ENCODE measurements at regions not wholly inside any gene's neighbourhood (a gene's known extent, or its start where the extent isn't known, plus 50 kb on each side); places are given as distances from the start of the nearest gene placed in this dataset.
"Not testable (repeated sequence)": the region's sequence is repeated elsewhere in the genome, so short reads cannot be mapped to it uniquely, and the experiment has no call there.

- H3K79me2 ChIP-seq (ENCODE audit: insufficient read depth, low read length); H3K27me3 ChIP-seq (ENCODE audit: insufficient read depth, low read length); H3K4me3 ChIP-seq (ENCODE audit: insufficient read depth, low read length); H3K4me1 ChIP-seq (ENCODE audit: insufficient read depth, low read length); H3K4me2 ChIP-seq (ENCODE audit: insufficient read depth, low read length); H3K36me3 ChIP-seq (ENCODE audit: insufficient read depth, low read length); DNase-seq (ENCODE audit: insufficient read length, low spot score, missing footprints); H3K27ac ChIP-seq (ENCODE audit: low read depth, low read length); H2AFZ ChIP-seq (ENCODE audit: low read length); H4K20me1 ChIP-seq (ENCODE audit: insufficient read depth, low read length): not testable (repeated sequence)
- peaks cover 20% of the 10 kb centered on the region for H3K9me3 ChIP-seq (ENCODE audit: low read depth, low read length)
Observed at GRCh38 chr16:34063498-34064157, 604.2 kb downstream of the TP53TG3F start.

GRCh38 chr16:34064602-34065001, 605.2 kb downstream of the TP53TG3F start:
- not testable (repeated sequence) for H3K27ac ChIP-seq (ENCODE audit: low read depth, low read length); H3K79me2 ChIP-seq (ENCODE audit: insufficient read depth, low read length); H2AFZ ChIP-seq (ENCODE audit: low read length); H3K4me2 ChIP-seq (ENCODE audit: insufficient read depth, low read length); H3K4me1 ChIP-seq (ENCODE audit: insufficient read depth, low read length); H3K27me3 ChIP-seq (ENCODE audit: insufficient read depth, low read length); DNase-seq (ENCODE audit: insufficient read length, low spot score, missing footprints); H3K4me3 ChIP-seq (ENCODE audit: insufficient read depth, low read length); H4K20me1 ChIP-seq (ENCODE audit: insufficient read depth, low read length); H3K36me3 ChIP-seq (ENCODE audit: insufficient read depth, low read length)
- peaks cover 20% of the 10 kb centered on the region for H3K9me3 ChIP-seq (ENCODE audit: low read depth, low read length)

- H3K4me2 ChIP-seq (ENCODE audit: insufficient read depth, low read length); H3K36me3 ChIP-seq (ENCODE audit: insufficient read depth, low read length); H3K4me1 ChIP-seq (ENCODE audit: insufficient read depth, low read length); DNase-seq (ENCODE audit: insufficient read length, low spot score, missing footprints); H3K79me2 ChIP-seq (ENCODE audit: insufficient read depth, low read length); H3K4me3 ChIP-seq (ENCODE audit: insufficient read depth, low read length); H3K27ac ChIP-seq (ENCODE audit: low read depth, low read length); H3K9me3 ChIP-seq (ENCODE audit: low read depth, low read length); H4K20me1 ChIP-seq (ENCODE audit: insufficient read depth, low read length); H3K27me3 ChIP-seq (ENCODE audit: insufficient read depth, low read length); H2AFZ ChIP-seq (ENCODE audit: low read length): not testable (repeated sequence)
Observed at GRCh38 chr16:34069731-34070130, 610.3 kb downstream of the TP53TG3F start.

DNA sequence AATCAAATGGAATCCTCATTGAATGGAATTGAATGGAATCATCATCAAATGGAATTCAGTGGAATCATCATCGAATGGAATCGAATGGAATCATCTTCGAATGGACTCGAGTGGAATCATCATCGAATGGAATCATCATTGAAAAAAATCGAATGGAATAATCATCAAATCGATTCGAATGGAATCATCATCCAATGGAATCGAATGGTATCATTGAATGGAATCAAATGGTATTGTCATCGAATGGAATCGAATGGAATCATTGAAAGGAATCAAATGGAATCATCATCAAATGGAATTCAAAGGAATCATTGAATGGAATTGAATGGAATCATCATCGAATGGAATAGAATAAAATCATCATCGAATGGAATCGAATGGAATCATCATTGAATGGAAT, 619.3 kb downstream of the TP53TG3F start:
- H4K20me1 ChIP-seq (ENCODE audit: insufficient read depth, low read length), result no peaks in the 10 kb centered on the region
- H3K79me2 ChIP-seq (ENCODE audit: insufficient read depth, low read length), result no peaks in the 10 kb centered on the region
- H3K27me3 ChIP-seq (ENCODE audit: insufficient read depth, low read length), result no peaks in the 10 kb centered on the region
- no peak overlapping the region for H3K4me3 ChIP-seq (ENCODE audit: insufficient read depth, low read length)
- TF ChIP-seq, protein P1, sequence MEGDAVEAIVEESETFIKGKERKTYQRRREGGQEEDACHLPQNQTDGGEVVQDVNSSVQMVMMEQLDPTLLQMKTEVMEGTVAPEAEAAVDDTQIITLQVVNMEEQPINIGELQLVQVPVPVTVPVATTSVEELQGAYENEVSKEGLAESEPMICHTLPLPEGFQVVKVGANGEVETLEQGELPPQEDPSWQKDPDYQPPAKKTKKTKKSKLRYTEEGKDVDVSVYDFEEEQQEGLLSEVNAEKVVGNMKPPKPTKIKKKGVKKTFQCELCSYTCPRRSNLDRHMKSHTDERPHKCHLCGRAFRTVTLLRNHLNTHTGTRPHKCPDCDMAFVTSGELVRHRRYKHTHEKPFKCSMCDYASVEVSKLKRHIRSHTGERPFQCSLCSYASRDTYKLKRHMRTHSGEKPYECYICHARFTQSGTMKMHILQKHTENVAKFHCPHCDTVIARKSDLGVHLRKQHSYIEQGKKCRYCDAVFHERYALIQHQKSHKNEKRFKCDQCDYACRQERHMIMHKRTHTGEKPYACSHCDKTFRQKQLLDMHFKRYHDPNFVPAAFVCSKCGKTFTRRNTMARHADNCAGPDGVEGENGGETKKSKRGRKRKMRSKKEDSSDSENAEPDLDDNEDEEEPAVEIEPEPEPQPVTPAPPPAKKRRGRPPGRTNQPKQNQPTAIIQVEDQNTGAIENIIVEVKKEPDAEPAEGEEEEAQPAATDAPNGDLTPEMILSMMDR (IDR thresholded peaks at IDR 0.05; ENCODE audit: extremely low read depth, low read depth, low read length), result no peak
- H2AFZ ChIP-seq (ENCODE audit: low read length), result no peak overlapping the region
- H3K4me2 ChIP-seq (ENCODE audit: insufficient read depth, low read length), result no peak overlapping the region
- H3K9me3 ChIP-seq (ENCODE audit: low read depth, low read length), result peaks cover 12% of the 10 kb centered on the region
- H3K27ac ChIP-seq (ENCODE audit: low read depth, low read length), result no peak overlapping the region
- no peaks in the 10 kb centered on the region for H3K36me3 ChIP-seq (ENCODE audit: insufficient read depth, low read length)
- DNase-seq (ENCODE audit: insufficient read length, low spot score, missing footprints), result no peak
- no peaks in the 10 kb centered on the region for H3K4me1 ChIP-seq (ENCODE audit: insufficient read depth, low read length)

DNA sequence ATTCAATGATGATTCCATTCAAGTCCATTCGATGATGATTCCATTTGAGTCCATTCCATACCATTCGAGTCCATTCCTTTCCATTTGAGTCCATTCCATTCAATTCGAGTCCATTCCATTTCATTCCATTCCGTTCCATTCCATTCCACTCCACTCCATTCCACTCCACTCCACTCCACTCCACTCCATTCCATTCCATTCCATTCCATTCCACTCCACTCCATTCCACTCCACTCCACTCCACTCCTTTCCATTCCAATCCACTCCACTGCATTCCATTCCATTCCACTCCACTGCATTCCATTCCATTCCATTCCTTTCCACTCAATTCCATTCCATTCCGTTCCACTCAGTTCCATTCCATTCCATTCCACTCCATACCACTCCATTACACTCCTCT, 625.6 kb downstream of the TP53TG3F start:
- not testable (repeated sequence) for H3K4me2 ChIP-seq (ENCODE audit: insufficient read depth, low read length); DNase-seq (ENCODE audit: insufficient read length, low spot score, missing footprints); H3K4me3 ChIP-seq (ENCODE audit: insufficient read depth, low read length); H2AFZ ChIP-seq (ENCODE audit: low read length); H3K36me3 ChIP-seq (ENCODE audit: insufficient read depth, low read length); H3K27me3 ChIP-seq (ENCODE audit: insufficient read depth, low read length); H3K79me2 ChIP-seq (ENCODE audit: insufficient read depth, low read length); H3K9me3 ChIP-seq (ENCODE audit: low read depth, low read length); H4K20me1 ChIP-seq (ENCODE audit: insufficient read depth, low read length); H3K27ac ChIP-seq (ENCODE audit: low read depth, low read length); H3K4me1 ChIP-seq (ENCODE audit: insufficient read depth, low read length)

GRCh38 chr16:34095006-34095405, 635.6 kb downstream of the TP53TG3F start:
- not testable (repeated sequence) for H2AFZ ChIP-seq (ENCODE audit: low read length); H3K36me3 ChIP-seq (ENCODE audit: insufficient read depth, low read length)

DNA sequence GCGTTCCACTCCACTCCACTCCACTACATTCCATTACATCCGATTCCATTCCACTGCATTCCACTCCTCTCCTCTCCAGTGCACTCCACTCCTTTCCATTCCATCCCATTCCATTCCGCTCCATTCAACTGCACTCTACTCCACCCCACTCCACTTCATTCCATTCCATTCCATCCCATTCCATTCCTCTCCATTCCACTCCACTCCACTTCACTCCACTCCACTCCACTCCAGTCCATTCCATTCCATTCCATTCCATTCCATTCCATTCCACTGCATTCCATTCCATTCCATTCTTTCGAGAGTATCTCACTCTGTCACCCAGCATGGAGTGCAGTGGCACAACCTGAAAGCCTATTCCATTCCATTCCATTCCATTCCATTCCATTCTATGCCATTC, 637.5 kb downstream of the TP53TG3F start:
- not testable (repeated sequence) for H3K4me1 ChIP-seq (ENCODE audit: insufficient read depth, low read length); DNase-seq (ENCODE audit: insufficient read length, low spot score, missing footprints); H2AFZ ChIP-seq (ENCODE audit: low read length); H4K20me1 ChIP-seq (ENCODE audit: insufficient read depth, low read length); H3K36me3 ChIP-seq (ENCODE audit: insufficient read depth, low read length); H3K4me3 ChIP-seq (ENCODE audit: insufficient read depth, low read length); H3K79me2 ChIP-seq (ENCODE audit: insufficient read depth, low read length); H3K4me2 ChIP-seq (ENCODE audit: insufficient read depth, low read length); H3K27ac ChIP-seq (ENCODE audit: low read depth, low read length); H3K27me3 ChIP-seq (ENCODE audit: insufficient read depth, low read length)
- H3K9me3 ChIP-seq (ENCODE audit: low read depth, low read length), result peaks cover 15% of the 10 kb centered on the region

More at GRCh38 chr16:34095006-34095405, 635.6 kb downstream of the TP53TG3F start:
- not testable (repeated sequence) for H3K4me3 ChIP-seq (ENCODE audit: insufficient read depth, low read length); H4K20me1 ChIP-seq (ENCODE audit: insufficient read depth, low read length); H3K4me2 ChIP-seq (ENCODE audit: insufficient read depth, low read length); DNase-seq (ENCODE audit: insufficient read length, low spot score, missing footprints); H3K79me2 ChIP-seq (ENCODE audit: insufficient read depth, low read length); H3K4me1 ChIP-seq (ENCODE audit: insufficient read depth, low read length); H3K27me3 ChIP-seq (ENCODE audit: insufficient read depth, low read length); H3K27ac ChIP-seq (ENCODE audit: low read depth, low read length)
- H3K9me3 ChIP-seq (ENCODE audit: low read depth, low read length), result peaks cover 21% of the 10 kb centered on the region

GRCh38 chr16:34097326-34097725, 637.9 kb downstream of the TP53TG3F start:
- H3K36me3 ChIP-seq (ENCODE audit: insufficient read depth, low read length); H3K4me3 ChIP-seq (ENCODE audit: insufficient read depth, low read length); DNase-seq (ENCODE audit: insufficient read length, low spot score, missing footprints): not testable (repeated sequence)

More at GRCh38 chr16:34097326-34097725, 637.9 kb downstream of the TP53TG3F start:
- H3K79me2 ChIP-seq (ENCODE audit: insufficient read depth, low read length); H3K27ac ChIP-seq (ENCODE audit: low read depth, low read length); H3K27me3 ChIP-seq (ENCODE audit: insufficient read depth, low read length); H3K4me2 ChIP-seq (ENCODE audit: insufficient read depth, low read length); H4K20me1 ChIP-seq (ENCODE audit: insufficient read depth, low read length); H2AFZ ChIP-seq (ENCODE audit: low read length); H3K4me1 ChIP-seq (ENCODE audit: insufficient read depth, low read length): not testable (repeated sequence)
- peaks cover 15% of the 10 kb centered on the region for H3K9me3 ChIP-seq (ENCODE audit: low read depth, low read length)
